GM19395 (cell line): ENCODE measurements at regions not wholly inside any gene's neighbourhood (a gene's known extent, or its start where the extent isn't known, plus 50 kb on each side); places are given as distances from the start of the nearest gene placed in this dataset.
"Not testable (repeated sequence)": the region's sequence is repeated elsewhere in the genome, so short reads cannot be mapped to it uniquely, and the experiment has no call there.

Source experiments
- ATAC-seq: cut with Tn5 transposase; IDR thresholded peaks from one replicate; pipeline ENCODE4 v1.9.1; 2021; ENCODE audit warnings: mild to moderate bottlenecking, moderate library complexity; ENCODE audit not compliant: unreplicated experiment

DNA sequence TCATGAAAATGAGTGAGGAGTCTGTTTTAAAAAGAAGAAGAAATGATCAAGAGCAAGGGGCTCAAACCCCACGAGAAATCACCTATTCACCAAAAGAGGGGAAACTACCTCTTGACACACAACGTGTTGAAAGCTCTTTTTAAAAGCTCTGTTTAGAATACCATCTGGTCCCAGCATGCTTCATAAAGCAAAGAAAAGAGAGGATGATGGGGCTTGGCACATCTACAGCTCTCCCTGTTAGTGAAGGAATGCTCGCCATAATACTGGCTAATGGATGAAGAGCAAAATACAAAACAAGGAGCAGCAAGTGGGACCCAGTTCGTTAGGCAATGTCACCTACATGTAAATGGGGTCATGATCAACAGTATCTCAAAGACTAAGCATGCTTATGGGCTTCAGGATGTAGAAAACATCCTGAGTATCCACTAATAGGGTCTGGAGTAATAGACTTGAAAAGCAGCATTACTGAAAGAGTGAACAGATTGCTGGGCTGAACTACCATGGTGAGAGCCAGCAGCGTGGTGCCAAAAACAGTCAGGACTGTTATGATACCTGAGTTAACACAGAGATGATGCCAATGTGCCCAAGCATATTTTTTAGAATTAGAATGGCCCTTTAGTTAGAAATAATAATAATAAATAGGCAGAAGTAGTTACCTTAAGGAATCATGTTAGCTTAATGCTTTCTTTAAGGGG, 159.7 kb upstream of the POU1F1 start:
- ATAC-seq: no peak

DNA sequence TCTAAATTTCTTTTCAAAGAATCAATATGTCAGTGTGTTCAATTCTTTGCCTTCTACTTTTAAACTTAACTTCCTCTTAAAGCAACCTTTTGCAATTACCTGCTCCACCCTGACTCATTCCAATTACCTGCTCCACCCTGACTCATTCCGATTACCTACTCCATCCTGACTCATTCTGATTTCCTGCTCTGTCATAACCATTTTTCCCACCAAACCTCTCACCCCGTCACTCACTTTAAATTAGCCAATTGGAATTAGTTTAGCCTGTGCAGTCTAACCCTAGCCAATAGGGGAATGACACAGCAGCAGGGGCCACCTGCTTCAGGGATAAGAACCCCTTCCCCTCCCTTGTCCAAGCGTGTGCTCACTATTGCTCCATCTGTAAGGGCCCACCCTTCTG, 157.1 kb upstream of the POU1F1 start:
- not testable (repeated sequence) for ATAC-seq

DNA sequence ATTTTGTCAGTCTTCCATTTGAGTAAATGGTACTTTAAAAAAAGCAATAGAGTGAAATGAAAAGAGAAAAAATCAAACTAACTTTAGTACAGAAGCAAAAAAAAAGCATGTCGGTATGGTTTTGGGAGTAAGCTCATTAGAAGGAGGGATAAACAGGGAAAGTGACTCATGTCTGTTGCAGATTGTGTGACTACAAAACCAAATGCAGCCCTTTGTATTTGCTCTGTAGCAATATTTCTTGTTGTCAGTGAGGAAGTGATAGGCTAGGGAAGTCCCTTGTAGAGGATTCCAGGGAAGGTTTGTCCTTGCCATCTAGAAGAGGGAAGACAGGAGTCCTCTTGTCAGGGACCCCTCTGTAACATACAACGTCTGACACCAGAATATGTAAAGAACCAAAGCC, 150.5 kb upstream of the POU1F1 start:
- no peak for ATAC-seq

DNA sequence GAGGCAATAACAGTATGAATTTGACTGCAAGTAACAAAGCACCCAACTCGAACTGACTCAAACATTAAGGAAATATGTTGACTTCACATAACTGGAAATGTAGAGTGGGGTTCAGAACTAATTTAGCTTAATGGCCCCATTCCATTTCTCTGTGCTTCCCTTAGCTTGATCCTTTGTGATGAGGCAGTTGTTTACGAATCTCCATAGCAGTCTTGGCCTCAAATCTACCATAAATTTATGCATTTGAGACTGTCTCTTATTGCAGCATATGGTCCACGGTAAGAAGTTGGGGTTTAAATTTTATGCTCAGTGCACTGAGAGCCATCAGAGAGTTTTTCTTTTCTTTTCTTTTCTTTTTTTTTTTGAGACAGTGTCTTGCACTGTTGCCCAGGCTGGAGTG, 148.7 kb upstream of the POU1F1 start:
- ATAC-seq: no peak

DNA sequence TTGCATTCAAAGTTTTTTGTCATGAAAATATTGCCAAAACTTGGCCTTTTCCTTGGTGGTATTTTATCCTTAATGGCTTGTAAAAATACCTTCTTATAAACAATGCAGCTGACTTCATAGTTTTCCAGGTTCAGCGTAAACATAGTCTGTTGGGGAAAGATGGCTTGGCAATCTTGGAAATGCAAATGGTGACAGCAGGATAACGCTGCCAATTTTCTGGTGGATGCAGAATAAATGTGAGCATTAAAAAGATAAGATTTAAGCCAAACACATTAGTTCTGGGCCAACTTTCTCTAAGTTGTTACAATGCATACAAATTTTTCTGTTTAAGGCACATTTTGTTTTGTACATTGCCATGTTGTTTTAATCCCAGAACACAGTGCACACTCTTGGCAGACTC, 147.0 kb upstream of the POU1F1 start:
- ATAC-seq: no peak

DNA sequence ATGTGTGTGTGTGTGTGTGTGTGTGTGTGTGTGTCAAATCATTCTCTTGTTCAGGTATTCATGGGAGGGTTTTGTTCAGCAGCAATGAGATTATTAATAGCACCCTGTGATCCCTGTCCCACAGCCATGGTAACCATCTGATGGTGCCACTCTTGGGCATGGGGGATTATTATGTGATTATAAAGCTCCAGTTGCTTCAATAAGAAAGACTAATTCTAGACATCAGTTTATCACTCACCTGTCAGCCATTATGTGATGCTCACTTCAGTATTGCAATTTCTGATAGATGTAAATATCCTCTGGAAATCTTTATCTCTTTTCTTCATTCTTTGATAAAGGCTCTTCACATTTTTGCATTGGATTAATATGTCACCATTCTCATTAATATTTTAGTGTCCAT, 145.9 kb upstream of the POU1F1 start:
- no peak for ATAC-seq

DNA sequence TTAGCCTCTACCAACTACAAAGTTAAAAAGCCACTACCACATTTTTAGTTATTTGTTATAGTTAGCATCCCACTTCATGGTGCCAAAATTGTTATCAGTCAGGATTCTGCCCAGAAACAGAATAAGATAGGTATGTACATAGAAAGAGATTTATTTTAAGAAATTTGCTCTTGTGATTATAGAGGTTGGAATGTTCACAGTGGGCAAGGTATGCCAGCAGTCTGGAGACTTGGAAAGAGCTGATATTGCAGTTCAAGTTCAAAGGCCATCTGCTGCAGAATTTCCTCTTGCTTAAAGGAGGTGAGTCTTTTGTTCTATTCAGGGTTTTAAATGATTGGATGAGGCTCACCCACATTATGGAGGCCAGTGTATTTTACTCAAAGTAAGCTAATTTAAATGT, 143.8 kb upstream of the POU1F1 start:
- ATAC-seq: no peak

DNA sequence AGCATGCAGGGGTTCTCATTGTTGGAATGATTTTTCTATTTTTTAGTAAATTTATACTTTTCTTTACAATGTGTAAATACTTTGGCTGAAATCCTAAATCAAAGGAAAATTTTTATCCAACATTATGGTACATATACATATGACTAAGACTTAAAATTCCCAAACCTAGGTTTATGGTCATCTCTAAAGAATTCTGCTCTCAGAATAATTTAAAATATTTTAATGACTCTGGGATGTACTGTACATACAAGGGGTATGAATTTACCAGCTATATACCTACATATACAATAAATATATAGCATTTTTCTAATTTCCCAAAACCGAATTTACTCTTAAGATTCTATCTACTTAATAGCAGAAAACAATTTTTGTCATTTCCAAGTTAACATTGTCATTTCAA, 137.9 kb upstream of the POU1F1 start:
- no peak for ATAC-seq

DNA sequence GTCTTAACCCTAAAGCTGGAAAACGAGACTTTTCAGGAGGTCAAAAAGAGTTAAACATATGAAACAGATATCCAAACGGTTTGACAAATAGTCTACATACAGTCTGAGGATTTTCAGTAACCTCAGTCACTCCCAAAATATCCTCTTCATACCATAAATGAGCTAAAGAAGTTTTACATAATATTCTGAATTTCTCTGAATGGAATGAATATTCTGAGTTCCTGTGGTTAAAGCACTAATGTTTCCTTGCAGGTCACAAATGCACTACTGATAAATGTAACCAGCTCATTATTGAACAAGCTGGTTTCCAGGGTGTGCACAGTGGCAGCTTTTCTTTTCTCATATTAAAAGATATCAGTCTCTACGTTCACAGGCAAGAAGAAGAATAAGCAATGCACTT, 137.4 kb upstream of the POU1F1 start:
- ATAC-seq: no peak

DNA sequence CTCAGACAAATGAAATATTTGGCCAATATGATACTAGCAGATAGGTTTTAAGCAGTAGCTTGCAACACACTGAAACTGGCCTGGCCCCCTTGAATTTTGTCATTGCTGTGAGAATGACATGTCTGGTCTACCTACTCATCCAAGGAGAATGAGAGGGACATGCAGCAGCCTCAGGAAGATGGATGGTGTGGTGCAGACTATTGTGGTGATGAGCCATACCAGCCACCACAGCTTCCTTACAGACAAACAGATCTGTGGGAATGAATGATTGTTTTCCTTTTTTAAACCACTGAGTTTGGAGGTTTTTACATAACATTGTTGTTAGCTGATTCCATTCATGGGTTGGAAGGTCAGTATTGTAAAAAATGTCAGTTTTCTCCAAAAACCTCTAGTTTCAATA, 133.7 kb upstream of the POU1F1 start:
- ATAC-seq: no peak

DNA sequence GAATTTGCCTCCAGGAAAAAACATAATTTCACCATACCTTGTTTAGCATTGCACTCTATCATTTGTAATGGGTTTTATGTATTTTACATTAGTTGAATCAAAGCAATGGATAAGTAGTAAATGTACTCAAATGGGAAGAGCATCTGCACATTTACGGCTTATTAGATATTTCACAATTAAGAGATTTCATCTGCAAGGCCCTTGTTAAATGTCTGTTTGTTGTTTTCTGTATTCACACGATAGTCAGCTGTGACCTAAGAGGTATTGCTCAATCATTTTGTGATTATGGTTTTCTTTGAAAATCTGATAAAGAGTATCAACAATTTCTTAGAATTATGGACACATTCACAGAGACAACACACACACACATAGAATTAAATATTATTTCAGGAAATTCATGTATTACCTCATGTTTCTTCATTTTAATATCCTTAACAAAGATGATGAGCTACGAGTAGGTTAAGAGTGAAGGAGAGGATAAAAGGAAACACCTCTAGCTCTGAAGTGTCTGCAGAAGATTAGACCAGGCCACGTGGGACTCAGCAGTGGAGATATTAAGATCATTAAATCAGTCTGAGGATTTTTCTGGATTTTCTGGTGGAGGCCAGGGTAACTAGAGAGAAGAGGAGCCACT, 121.9 kb upstream of the POU1F1 start:
- ATAC-seq: no peak

DNA sequence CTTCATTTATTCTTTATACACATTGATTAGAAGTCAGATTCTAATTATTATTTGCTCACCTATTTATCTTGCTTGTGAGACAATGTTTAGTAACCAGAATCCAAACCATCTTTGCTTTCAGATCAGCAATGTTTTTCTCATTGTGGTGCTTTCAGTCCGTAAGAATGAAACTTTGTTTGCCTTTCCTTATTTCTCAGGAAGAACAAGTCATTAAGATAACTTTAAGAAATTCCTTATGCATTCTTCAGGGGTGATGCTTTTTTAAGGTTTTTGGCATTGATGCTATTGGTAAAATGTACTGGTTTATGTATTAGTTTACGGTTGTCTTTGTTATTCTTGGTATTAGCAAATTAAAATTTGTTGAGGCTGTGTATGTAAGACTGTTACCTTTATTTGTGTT, 120.8 kb upstream of the POU1F1 start:
- ATAC-seq: no peak

DNA sequence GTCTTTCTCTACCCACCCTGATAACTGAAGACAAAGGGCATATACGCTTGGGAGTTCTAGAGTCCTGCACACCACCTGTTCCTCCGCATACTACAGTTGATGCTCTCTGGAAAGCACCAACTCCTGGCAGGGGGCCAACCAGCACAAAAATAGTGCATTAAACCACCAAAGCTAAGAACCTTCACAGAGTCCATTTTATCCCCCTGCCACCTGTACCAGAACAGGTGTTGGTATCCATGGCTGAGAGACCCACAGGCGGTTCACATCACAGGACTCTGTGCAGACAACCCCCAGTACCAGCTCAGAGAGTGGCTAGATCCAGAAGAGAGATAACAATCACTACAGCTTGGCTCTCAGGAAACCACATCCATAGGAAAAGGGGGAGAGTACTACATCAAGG, 114.4 kb upstream of the POU1F1 start:
- no peak for ATAC-seq

DNA sequence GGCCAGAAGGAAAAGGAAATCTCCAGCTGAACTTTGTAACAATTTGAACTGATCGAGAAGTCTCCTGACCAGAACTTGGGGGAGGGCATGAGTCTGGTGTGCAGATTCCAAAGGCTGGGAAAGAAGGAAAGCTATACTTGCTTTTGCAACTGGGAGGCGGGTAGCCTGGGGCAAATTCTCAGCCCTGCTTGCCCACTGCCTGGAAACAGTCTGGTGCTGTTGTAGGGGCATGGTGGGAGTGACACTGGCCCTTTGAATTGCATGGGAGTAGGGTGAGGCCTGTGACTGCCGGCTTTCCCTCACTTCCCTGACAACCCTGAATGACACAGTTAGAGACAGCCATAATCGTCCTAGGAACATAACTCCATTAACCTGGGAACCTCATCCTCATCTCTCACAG, 114.0 kb upstream of the POU1F1 start:
- no peak for ATAC-seq

DNA sequence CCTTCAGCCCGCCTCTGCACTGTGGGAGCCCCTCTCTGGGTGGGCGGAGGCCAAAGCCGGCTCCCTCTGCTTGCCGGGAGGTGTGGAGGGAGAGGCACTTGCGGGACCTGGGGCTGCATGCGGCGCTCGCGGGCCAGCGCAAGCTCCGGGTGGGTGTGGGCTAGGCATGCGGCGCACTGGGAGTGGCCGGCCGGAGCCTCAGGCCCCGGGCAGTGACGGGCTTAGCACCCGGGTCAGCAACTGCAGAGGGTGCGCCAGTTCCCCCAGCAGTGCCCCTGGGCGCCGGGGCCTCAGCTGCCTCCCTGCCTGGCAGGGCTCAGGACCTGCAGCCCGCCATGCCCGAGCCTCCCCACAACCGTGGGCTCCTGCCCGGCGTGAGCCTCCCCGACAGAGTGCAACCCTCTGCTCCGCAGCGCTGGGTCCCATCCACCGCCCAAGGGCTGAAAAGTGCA, 98.9 kb upstream of the POU1F1 start:
- no peak for ATAC-seq

DNA sequence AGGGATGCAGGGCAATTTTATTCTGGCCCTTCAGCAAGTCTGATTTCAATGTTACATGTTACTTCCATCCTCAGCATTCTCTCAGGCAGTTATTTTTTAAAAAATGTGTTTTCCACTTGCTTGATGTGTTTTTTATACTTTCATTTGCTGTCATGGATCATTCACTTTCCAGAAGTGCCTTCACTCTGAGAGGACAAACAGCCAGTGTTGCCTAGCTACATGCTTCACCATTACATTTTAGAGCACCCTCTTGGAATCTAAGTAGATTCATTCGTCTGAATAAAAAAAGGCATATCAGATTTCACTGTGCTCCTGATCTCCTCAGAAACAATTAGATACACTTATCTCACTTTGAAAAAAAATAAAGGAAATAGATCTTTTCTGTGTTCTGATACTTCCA, 93.6 kb upstream of the POU1F1 start:
- ATAC-seq: no peak

DNA sequence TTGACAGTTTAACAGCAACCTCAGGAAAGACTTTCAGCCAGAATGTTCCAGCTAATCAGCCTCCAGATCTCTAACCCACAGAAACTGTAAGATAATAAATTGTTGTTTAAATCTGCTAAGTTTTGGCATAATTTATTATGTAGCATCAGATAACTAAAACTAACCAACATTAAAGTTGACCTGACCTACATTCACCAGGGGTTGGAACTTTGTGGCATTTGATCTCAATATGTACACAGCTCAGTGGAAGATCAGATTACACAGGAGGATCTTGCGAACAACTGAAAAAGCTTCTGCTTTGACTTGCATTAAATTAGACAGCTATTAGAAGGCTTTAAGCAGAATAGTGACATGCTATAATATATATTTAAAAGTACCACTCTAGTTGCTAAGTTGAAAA, 91.4 kb upstream of the POU1F1 start:
- no peak for ATAC-seq

DNA sequence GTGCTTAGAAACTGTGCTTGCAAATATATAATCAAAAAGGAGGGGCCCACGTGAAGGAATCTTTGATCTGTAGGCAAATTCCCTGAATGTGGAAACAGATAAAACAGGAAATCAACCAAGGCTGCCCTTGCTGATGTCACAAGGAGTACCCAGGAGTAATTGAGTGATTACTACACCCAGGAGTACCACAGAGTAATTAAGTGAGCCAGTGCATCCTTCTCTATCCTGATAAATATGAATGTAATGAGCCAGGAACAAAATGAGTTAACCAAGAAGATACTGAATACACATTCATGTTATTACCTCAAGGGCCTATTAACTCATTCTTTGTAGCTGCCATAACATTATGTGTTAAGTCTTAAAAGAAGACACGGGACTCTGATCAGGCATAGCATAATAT, 87.3 kb upstream of the POU1F1 start:
- ATAC-seq: no peak

DNA sequence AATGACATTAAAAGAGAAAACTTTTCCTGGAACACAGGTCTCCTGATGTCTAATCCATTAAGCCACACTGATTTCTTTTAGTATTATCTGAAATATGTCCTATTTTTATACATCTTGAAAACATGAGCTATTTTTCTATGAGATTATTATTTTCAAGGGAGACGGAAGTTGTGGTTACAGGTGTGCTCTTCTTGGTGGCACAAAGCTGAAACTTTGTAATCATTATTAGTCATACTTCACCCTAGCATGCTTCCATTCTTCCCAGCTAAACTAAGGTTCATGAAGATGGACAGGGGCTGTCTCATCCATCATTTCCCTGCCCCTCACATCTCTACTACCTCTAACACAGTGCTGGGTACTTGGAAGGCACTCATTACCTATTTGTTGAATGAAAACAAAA, 85.6 kb upstream of the POU1F1 start:
- no peak for ATAC-seq

DNA sequence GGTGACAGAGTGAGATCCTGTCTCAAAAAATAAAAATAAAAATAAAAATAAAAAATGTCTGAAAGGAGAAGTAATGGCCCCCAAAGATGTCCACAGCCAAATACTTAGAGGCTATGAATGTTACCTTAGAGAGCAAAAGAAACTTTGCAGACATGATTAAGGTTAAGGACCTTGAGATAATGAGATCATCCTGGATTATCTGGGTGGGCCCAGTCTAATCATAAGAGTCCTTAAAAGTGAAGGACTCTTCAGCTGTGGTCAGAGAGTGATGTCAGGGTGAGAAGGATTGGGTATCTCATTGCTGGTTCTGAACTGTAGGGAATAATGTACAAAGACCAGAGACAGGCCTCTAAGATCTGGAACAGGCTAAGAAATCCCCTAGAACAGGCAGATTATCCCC, 84.9 kb upstream of the POU1F1 start:
- ATAC-seq: no peak

DNA sequence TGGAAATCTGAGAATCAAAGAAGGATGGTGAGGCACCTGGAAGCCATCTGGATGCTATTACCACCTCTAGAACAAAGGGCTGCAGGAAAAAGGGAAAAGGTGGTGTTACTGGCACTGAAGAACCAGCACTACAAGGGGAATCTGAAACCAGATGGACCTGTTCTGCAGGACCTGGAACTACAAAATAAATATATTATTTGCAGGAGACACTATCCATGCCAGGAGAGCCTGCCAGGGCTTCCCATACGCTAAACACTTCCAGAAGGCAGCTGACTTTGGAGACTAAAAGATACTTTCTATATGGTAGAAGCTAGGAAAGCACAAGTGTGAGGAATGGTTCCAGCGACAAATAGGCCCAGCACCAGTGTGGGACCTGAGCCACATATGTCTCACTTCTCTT, 83.4 kb upstream of the POU1F1 start:
- no peak for ATAC-seq

DNA sequence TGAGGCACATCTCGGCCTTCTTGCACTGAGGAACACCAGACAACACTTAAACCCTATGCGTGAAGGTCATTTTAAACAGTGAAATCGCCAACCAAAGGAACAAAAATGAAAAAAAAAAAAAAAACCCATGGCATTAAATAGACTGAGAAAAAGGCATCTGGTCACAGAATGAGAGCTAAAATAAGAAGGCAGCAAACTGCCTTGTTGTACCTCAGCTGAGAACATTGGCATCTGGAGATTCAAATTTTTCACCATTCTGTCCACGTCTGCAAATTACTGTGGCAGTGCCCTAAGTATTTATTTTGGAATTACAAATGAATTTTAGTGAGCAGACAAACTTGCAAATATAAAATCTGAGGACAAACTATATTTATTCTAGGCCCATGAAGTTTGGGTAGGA, 82.6 kb upstream of the POU1F1 start:
- no peak for ATAC-seq

DNA sequence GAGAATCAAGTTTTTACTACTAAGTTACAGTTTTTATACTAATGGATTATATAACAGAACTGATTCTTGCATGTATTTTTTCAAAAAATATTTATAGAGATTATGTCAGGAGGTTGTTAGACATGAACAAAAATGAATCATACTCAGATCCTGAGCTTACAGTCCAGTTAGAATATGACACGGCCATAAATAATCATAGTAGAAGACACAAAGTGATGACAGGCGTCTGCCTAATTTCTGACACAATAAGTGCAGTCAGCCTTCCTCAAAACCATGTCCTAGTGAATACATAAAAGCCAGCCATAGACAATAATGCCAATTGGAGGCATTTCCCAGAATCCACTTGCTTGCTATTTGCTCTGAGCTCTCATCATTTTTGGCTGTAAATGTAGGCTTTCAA, 81.7 kb upstream of the POU1F1 start:
- ATAC-seq: no peak
